ENCODE measurements at regions not wholly inside any gene's neighbourhood (a gene's known extent, or its start where the extent isn't known, plus 50 kb on each side); places are given as distances from the start of the nearest gene placed in this dataset.

DNA sequence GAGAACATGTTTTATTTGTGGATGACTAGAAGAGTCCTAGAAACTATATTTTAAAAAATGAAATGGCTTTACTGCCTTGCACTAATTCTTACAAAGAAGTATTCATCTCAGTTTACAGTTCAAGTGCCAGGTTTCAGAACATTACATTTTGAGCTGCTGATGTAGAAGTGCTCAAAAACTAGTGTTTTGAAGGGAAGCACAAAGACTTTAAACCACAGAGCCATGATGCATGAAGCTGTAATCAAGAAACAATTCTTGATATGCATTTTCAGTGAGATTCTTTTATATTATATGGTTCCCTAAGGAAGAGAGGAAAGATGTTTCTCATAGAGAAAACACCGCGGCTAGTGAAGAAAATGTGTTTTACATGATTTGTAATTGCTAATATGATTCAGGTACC is 1163.0 kb downstream of the RAPGEF2 start:
- SMC1A ChIA-PET (ENCODE audit: uncharacterized antibody, unreplicated experiment), result no interaction called here
- H3K9ac ChIP-seq (ENCODE audit: control insufficient read depth, insufficient read depth, low read length), result no peak overlapping the region
- no peaks in the 10 kb centered on the region for H3K79me2 ChIP-seq (ENCODE audit: control insufficient read depth, insufficient read depth, low read length)
- RAD21 ChIA-PET (ENCODE audit: unreplicated experiment), result no interaction called here
- H3K4me3 ChIP-seq, result no peak overlapping the region
- no peaks in the 10 kb centered on the region for H3K4me1 ChIP-seq (ENCODE audit: control insufficient read depth, insufficient read depth, low read length)
- FAIRE-seq (no peak), ATAC-seq (no peak), DNase-seq (ENCODE audit: low read depth, low spot score) (no peak)
- H3K4me2 ChIP-seq (ENCODE audit: control insufficient read depth, insufficient read depth), result no peak overlapping the region
- no peaks in the 10 kb centered on the region for H3K36me3 ChIP-seq (ENCODE audit: control insufficient read depth in 2 of 2, insufficient read depth in 2 of 2, low read length in 1 of 2)
- POLR2A ChIA-PET, result no interaction called here
- no TSS peak for BruUV-seq (replicated peaks)
- no peak overlapping the region for H2AFZ ChIP-seq (ENCODE audit: control insufficient read depth, low read depth, low read length)
- H4K20me1 ChIP-seq (ENCODE audit: control insufficient read depth, insufficient read depth), result no peaks in the 10 kb centered on the region
- in situ Hi-C loops (cut with MboI) (no loop called here), intact Hi-C loops (cut with micrococcal nuclease; ENCODE audit: unreplicated experiment) (no loop called here)
- CTCF ChIA-PET, result no interaction called here
- H3K27me3 ChIP-seq (replicated peaks in 1 of 2; ENCODE audit: control insufficient read depth in 2 of 2, insufficient read depth in 2 of 2, low read length in 1 of 2), result no peaks in the 10 kb centered on the region
- H3K9me3 ChIP-seq (replicated peaks; ENCODE audit: control insufficient read depth, insufficient read depth, low read length), result no peaks in the 10 kb centered on the region
- 83% methylated on average over 2 of the region's 2 CpGs for WGBS (ENCODE audit: insufficient coverage, insufficient replicate concordance, low lambda C conversion rate, missing lambda C conversion rate)
- no peak overlapping the region for H3K27ac ChIP-seq (ENCODE audit: control insufficient read depth, insufficient read depth)
- TF ChIP-seq NR2C1 (IDR thresholded peaks at IDR 0.05), result no peak
- TF ChIP-seq TCF3 (IDR thresholded peaks at IDR 0.05; ENCODE audit: borderline replicate concordance, insufficient read depth, low read depth, low read length), result no peak
- TF ChIP-seq RB1 (IDR thresholded peaks at IDR 0.05; ENCODE audit: borderline replicate concordance), result no peak
- TF ChIP-seq BHLHE40 (IDR thresholded peaks at IDR 0.05; ENCODE audit: borderline replicate concordance in 1 of 2, low read depth in 2 of 2, low read length in 1 of 2), result no peak
- TF ChIP-seq CEBPB (IDR thresholded peaks at IDR 0.05; ENCODE audit: borderline replicate concordance in 1 of 2, low read depth in 2 of 2, low read length in 2 of 2), result no peak
- TF ChIP-seq NFIC (IDR thresholded peaks at IDR 0.05; ENCODE audit: low read depth, low read length), result no peak
- TF ChIP-seq ZNF24 (IDR thresholded peaks at IDR 0.05), result no peak
- no peak for TF ChIP-seq ZBTB4 (CRISPR knock-in tag; IDR thresholded peaks at IDR 0.05)
- TF ChIP-seq MEF2A (IDR thresholded peaks at IDR 0.05; ENCODE audit: insufficient read depth, low read depth, low read length), result no peak
- TF ChIP-seq, protein P1, sequence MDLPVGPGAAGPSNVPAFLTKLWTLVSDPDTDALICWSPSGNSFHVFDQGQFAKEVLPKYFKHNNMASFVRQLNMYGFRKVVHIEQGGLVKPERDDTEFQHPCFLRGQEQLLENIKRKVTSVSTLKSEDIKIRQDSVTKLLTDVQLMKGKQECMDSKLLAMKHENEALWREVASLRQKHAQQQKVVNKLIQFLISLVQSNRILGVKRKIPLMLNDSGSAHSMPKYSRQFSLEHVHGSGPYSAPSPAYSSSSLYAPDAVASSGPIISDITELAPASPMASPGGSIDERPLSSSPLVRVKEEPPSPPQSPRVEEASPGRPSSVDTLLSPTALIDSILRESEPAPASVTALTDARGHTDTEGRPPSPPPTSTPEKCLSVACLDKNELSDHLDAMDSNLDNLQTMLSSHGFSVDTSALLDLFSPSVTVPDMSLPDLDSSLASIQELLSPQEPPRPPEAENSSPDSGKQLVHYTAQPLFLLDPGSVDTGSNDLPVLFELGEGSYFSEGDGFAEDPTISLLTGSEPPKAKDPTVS (IDR thresholded peaks at IDR 0.05; ENCODE audit: low read depth, low read length), result no peak
- TF ChIP-seq YBX1 (IDR thresholded peaks at IDR 0.05), result no peak
- TF ChIP-seq, protein P2, sequence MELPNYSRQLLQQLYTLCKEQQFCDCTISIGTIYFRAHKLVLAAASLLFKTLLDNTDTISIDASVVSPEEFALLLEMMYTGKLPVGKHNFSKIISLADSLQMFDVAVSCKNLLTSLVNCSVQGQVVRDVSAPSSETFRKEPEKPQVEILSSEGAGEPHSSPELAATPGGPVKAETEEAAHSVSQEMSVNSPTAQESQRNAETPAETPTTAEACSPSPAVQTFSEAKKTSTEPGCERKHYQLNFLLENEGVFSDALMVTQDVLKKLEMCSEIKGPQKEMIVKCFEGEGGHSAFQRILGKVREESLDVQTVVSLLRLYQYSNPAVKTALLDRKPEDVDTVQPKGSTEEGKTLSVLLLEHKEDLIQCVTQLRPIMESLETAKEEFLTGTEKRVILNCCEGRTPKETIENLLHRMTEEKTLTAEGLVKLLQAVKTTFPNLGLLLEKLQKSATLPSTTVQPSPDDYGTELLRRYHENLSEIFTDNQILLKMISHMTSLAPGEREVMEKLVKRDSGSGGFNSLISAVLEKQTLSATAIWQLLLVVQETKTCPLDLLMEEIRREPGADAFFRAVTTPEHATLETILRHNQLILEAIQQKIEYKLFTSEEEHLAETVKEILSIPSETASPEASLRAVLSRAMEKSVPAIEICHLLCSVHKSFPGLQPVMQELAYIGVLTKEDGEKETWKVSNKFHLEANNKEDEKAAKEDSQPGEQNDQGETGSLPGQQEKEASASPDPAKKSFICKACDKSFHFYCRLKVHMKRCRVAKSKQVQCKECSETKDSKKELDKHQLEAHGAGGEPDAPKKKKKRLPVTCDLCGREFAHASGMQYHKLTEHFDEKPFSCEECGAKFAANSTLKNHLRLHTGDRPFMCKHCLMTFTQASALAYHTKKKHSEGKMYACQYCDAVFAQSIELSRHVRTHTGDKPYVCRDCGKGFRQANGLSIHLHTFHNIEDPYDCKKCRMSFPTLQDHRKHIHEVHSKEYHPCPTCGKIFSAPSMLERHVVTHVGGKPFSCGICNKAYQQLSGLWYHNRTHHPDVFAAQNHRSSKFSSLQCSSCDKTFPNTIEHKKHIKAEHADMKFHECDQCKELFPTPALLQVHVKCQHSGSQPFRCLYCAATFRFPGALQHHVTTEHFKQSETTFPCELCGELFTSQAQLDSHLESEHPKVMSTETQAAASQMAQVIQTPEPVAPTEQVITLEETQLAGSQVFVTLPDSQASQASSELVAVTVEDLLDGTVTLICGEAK (IDR thresholded peaks at IDR 0.05; ENCODE audit: borderline replicate concordance), result no peak
- no peak for TF ChIP-seq SIN3A (IDR thresholded peaks at IDR 0.05; ENCODE audit: low read depth, low read length)
